SU-DHL-6 (cell line): ENCODE measurements at regions not wholly inside any gene's neighbourhood (a gene's known extent, or its start where the extent isn't known, plus 50 kb on each side); places are given as distances from the start of the nearest gene placed in this dataset.

Experiments used
- EZH2phosphoT487 ChIP-seq: fragments of 200-600 bp; sonication (generic), shearing (Covaris generic); conservative IDR thresholded peaks from 2 replicates; pipeline ENCODE4 v1.6.1; 2018; ENCODE audit warnings: mild to moderate bottlenecking, antibody characterized with exemption, low read length, moderate library complexity, mixed read lengths
- TF ChIP-seq, protein P1 (sequence below): fragments of 200-600 bp; sonication (generic); IDR thresholded peaks from one replicate; pipeline ENCODE4 v1.5.1; 2017; ENCODE audit warnings: antibody characterized with exemption, mild to moderate bottlenecking, low read length, moderate library complexity; ENCODE audit not compliant: insufficient read depth, poor library complexity, severe bottlenecking

DNA sequence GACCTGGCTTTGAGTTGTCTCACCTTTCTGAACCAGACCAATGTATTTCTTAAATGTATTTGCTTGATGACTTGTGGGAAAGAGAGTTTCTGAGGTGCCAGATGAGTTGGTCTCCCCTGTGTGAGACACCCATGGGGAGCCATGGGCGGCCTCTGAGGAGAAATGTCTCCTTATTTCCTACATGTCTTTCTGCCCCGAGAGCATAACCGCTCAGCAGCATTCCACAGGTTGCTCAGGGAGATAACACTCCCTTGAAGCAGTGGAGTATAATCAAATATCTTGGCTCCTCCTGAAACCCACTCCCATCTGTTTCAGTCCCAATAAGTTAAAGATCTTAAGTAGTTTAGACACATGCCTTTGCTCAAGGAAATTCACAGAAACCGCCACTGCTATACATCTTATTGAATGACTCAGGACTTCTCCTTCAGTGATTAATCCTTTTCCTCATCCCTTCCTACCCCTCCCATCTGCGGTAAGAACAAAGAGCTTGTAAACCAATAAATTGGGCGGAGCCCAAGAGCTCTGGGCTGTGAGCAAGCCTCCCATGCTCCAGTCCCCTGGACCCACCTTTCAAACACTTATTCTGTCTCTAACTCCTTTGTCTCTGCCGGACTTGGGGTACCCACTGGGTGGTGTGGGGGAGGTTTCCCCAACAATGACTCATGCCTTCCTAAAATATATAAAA lies 285.5 kb upstream of the LRRTM4 start:
- no peak for TF ChIP-seq EZH2phosphoT487
- TF ChIP-seq, protein P1, sequence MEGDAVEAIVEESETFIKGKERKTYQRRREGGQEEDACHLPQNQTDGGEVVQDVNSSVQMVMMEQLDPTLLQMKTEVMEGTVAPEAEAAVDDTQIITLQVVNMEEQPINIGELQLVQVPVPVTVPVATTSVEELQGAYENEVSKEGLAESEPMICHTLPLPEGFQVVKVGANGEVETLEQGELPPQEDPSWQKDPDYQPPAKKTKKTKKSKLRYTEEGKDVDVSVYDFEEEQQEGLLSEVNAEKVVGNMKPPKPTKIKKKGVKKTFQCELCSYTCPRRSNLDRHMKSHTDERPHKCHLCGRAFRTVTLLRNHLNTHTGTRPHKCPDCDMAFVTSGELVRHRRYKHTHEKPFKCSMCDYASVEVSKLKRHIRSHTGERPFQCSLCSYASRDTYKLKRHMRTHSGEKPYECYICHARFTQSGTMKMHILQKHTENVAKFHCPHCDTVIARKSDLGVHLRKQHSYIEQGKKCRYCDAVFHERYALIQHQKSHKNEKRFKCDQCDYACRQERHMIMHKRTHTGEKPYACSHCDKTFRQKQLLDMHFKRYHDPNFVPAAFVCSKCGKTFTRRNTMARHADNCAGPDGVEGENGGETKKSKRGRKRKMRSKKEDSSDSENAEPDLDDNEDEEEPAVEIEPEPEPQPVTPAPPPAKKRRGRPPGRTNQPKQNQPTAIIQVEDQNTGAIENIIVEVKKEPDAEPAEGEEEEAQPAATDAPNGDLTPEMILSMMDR, result no peak
